Heart left ventricle (tissue), 16 donors: ENCODE measurements at regions not wholly inside any gene's neighbourhood (a gene's known extent, or its start where the extent isn't known, plus 50 kb on each side); places are given as distances from the start of the nearest gene placed in this dataset.

Source experiments
- ATAC-seq, 4 donors: fragments of 200-7000 bp; cut with Tn5 transposase; one replicate each; pipeline ENCODE4 v1.9.1; 2020 to 2022; ENCODE audit warnings: moderate library complexity in 4 of 4, mild to moderate bottlenecking in 3 of 4, moderate number of reproducible peaks in 1 of 4
- DNase-seq, 5 donors: peaks; one replicate each; pipeline ENCODE4 v3.0.0-alpha.2; 2020
- H3K27ac ChIP-seq, 12 donors: fragments of 200-600 bp; sonication (generic) in 4 of 12; one replicate each; pipeline versions ENCODE4 v1.5.0 to v1.8.0; 2016 to 2022; ENCODE audit warnings: mild to moderate bottlenecking in 2 of 12
- H3K27me3 ChIP-seq, 9 donors: fragments of 200-600 bp; sonication (generic) in 2 of 9; one replicate each; pipeline versions ENCODE4 v1.5.1 to v1.8.0; 2016 to 2022; ENCODE audit warnings: mild to moderate bottlenecking in 3 of 9
- H3K36me3 ChIP-seq, 9 donors: fragments of 200-600 bp; sonication (generic) in 2 of 9; one replicate each; pipeline versions ENCODE4 v1.5.0 to v1.8.0; 2018 to 2022; ENCODE audit warnings: mild to moderate bottlenecking in 2 of 9
- H3K4me1 ChIP-seq, 12 donors: fragments of 200-600 bp; sonication (generic) in 4 of 12; one replicate each; pipeline versions ENCODE4 v1.5.0 to v1.8.0; 2016 to 2022; ENCODE audit warnings: mild to moderate bottlenecking in 3 of 12
- H3K4me3 ChIP-seq, 12 donors: fragments of 200-600 bp; sonication (generic) in 4 of 12; one replicate each; pipeline versions ENCODE4 v1.5.0 to v1.8.0; 2017 to 2022; ENCODE audit warnings: mild to moderate bottlenecking in 9 of 12, moderate library complexity in 4 of 12
- H3K9me3 ChIP-seq, 12 donors: fragments of 200-600 bp; sonication (generic) in 4 of 12; one replicate each; pipeline versions ENCODE4 v1.5.0 to v1.8.0; 2016 to 2022; ENCODE audit warnings: mild to moderate bottlenecking in 1 of 12
- CTCF ChIP-seq, 12 donors: fragments of 200-600 bp; sonication (generic) in 4 of 12; IDR thresholded peaks; one replicate each; pipeline versions ENCODE4 v1.5.0 to v1.8.0; 2018 to 2022; ENCODE audit warnings: antibody characterized with exemption in 12 of 12, mild to moderate bottlenecking in 5 of 12
- POLR2A ChIP-seq, 2 donors: fragments of 450-650 bp; IDR thresholded peaks; one replicate each; pipeline ENCODE4 v1.6.1; 2017; ENCODE audit warnings: antibody characterized with exemption in 2 of 2, mild to moderate bottlenecking in 2 of 2, moderate library complexity in 2 of 2
- WGBS, 4 donors: extraction: QIAGEN DNeasy Blood & Tissue Kit in 2 of 4; methylation state at CpG; one replicate each; pipeline versions ENCODE4 v1.1.5 to v1.1.7; 2013 to 2018; 5-methylcytosine and 5-hydroxymethylcytosine counted together
- intact Hi-C, 10 donors: fragments of 100-400 bp; cut with DNase I; formaldehyde crosslinking; loops; one replicate each; pipeline versions ENCODE4 v1.11.1 to v1.14.2; 2022
- donor health status: ischemic (EF 13 %, LVEDD 7.1; RV severe dilation, severe dysfunction).
- donor health status: healthy with polysubstance abuse.
- donor health status: DM: no; HTN: yes; CAD: no.
- donor health status: DM: no; HTN: no; CAD: no.
- donor health status: ischemic (EF 25% LVEDD 6.9; RV normal size, moderate dysfunction).
- donor health status: ischemic (EF 25% LVEDD 5.7; RV mildly dilated, moderate dysfunction).
- donor health status: healthy.
- donor health status: DM: yes; HTN: yes; CAD: no.
- donor health status: ischemic (EF 35%, LVEDD 5.7; RV mildly dilated, moderate dysfunction).
- donor health status: nonischemic (EF 11% LVEDD 7.7; RV severe dilation, severe dysfunction).
- donor health status: DM: yes; HTN: yes; CAD: no.
- donor health status: PGD.
- donor health status: ischemic (EF 29% LVEDD 5.4; RV normal size, mild dysfunction).
- donor health status: nonischemic (EF 23%, LVEDD 6.1; RV moderate dilation, normal function).

GRCh38 chr3:106913966-106914365 lies 463.3 kb upstream of the CCDC54 start:
- Histone ChIP-seq H3K27ac (no peak overlapping the region), H3K9me3 (no peaks in the 10 kb centered on the region), H3K4me1 (no peaks in the 10 kb centered on the region), H3K27me3 (no peaks in the 10 kb centered on the region), H3K36me3 (no peaks in the 10 kb centered on the region), H3K4me3 (no peak overlapping the region)
- intact Hi-C loops = no loop called here
- no peak for TF ChIP-seq CTCF (IDR thresholded peaks at IDR 0.05)
- no peak for TF ChIP-seq POLR2A (IDR thresholded peaks at IDR 0.05)
- 87 to 92% (median 89%) methylated on average over 4 of the region's 4 CpGs for WGBS, 4 donors
- no peak for ATAC-seq
- no peak for DNase-seq

- DNase-seq (no peak), ATAC-seq (no peak)
- Histone ChIP-seq H3K9me3 (no peaks in the 10 kb centered on the region), H3K36me3 (no peaks in the 10 kb centered on the region), H3K4me3 (no peak overlapping the region), H3K27ac (no peak overlapping the region), H3K27me3 (no peaks in the 10 kb centered on the region), H3K4me1 (no peaks in the 10 kb centered on the region)
- WGBS, 4 donors = 88 to 94% (median 89%) methylated on average over 3 of the region's 3 CpGs
- intact Hi-C loops = no loop called here
- TF ChIP-seq POLR2A (IDR thresholded peaks at IDR 0.05) (no peak), CTCF (IDR thresholded peaks at IDR 0.05) (no peak)
Measured at GRCh38 chr3:106920609-106921008, 456.6 kb upstream of the CCDC54 start.

GRCh38 chr3:106929081-106929480 lies 448.2 kb upstream of the CCDC54 start:
- no peak for TF ChIP-seq CTCF (IDR thresholded peaks at IDR 0.05)
- TF ChIP-seq POLR2A (IDR thresholded peaks at IDR 0.05) = no peak
- peaks cover 0 to 6% (median 0%) of the 10 kb centered on the region in 12 donors for H3K4me1 ChIP-seq
- ATAC-seq (no peak), DNase-seq (no peak)
- H3K27ac ChIP-seq = no peak overlapping the region
- WGBS, 4 donors = 76 to 83% (median 77%) methylated on average over 3 of the region's 3 CpGs
- H3K9me3 ChIP-seq = peaks cover 0 to under 1% (median 0%) of the 10 kb centered on the region in 12 donors
- no peak overlapping the region for H3K4me3 ChIP-seq
- no peaks in the 10 kb centered on the region for H3K36me3 ChIP-seq
- intact Hi-C loops = no loop called here
- no peaks in the 10 kb centered on the region for H3K27me3 ChIP-seq

- Histone ChIP-seq H3K36me3 (no peaks in the 10 kb centered on the region), H3K4me3 (no peak overlapping the region), H3K9me3 (peaks cover 0 to 10% (median 0%) of the 10 kb centered on the region in 12 donors), H3K27me3 (no peaks in the 10 kb centered on the region), H3K27ac (no peak overlapping the region), H3K4me1 (peaks cover 0 to 6% (median 0%) of the 10 kb centered on the region in 12 donors)
- DNase-seq (no peak), ATAC-seq (no peak)
- intact Hi-C loops = no loop called here
- 64 to 70% (median 69%) methylated on average over 2 of the region's 2 CpGs for WGBS, 4 donors
- TF ChIP-seq POLR2A (IDR thresholded peaks at IDR 0.05) (no peak), CTCF (IDR thresholded peaks at IDR 0.05) (no peak)
Measured at GRCh38 chr3:106930086-106930485, 447.2 kb upstream of the CCDC54 start.
